ENCODE measurements at regions not wholly inside any gene's neighbourhood (a gene's known extent, or its start where the extent isn't known, plus 50 kb on each side); places are given as distances from the start of the nearest gene placed in this dataset.

GRCh38 chr1:244952280-244952933 lies 88.1 kb upstream of the HNRNPU start:
- TF ChIP-seq CTCF (IDR thresholded peaks at IDR 0.05) (no peak), ZFX (IDR thresholded peaks at IDR 0.05; ENCODE audit: borderline replicate concordance) (no peak)
